H1 (cell line): ENCODE measurements at regions not wholly inside any gene's neighbourhood (a gene's known extent, or its start where the extent isn't known, plus 50 kb on each side); places are given as distances from the start of the nearest gene placed in this dataset.

Source experiments
- CTCF ChIA-PET: fragments of 300-600 bp; sonication (Branson Sonifier 250); formaldehyde crosslinking; loops from one replicate; lab custom pipeline; 2021; ENCODE audit not compliant: partially characterized antibody; lab: Charles Lee
- POLR2A ChIA-PET: fragments of 300-600 bp; sonication (Branson Sonifier 250); formaldehyde crosslinking; loops from one replicate; lab custom pipeline; 2021; ENCODE audit warnings: inconsistent platforms; ENCODE audit not compliant: partially characterized antibody; lab: Charles Lee
- DNase-seq, 2 experiments: peaks; one replicate each; pipeline versions ENCODE4 v3.0.0 to v3.0.0-alpha.2; 2010 to 2022; ENCODE audit warnings: low spot score in 2 of 2, low read depth in 1 of 2, mixed read lengths in 1 of 2
- FAIRE-seq: peaks from 2 replicates; lab custom pipeline; 2011; peaks lifted over from hg19 to GRCh38; lab: Jason Lieb, UNC
- H2AFZ ChIP-seq: 2 replicates; pipeline ENCODE4 v1.8.1; 2012; ENCODE audit warnings: low read length, inconsistent platforms
- H2AK5ac ChIP-seq: 2 replicates; pipeline ENCODE4 v1.6.1; 2013; ENCODE audit warnings: low read depth, low read length
- H2BK120ac ChIP-seq: replicated peaks from 2 replicates; pipeline ENCODE3; 2013; ENCODE audit warnings: low read depth, low read length, inconsistent platforms
- H2BK12ac ChIP-seq: 2 replicates; pipeline ENCODE4 v1.6.1; 2013; ENCODE audit warnings: low read depth, low read length
- H2BK15ac ChIP-seq: 2 replicates; pipeline ENCODE4 v1.6.1; 2013; ENCODE audit warnings: low read length
- H2BK20ac ChIP-seq: 2 replicates; pipeline ENCODE4 v1.6.1; 2013; ENCODE audit warnings: low read length
- H2BK5ac ChIP-seq: 2 replicates; pipeline ENCODE4 v1.6.1; 2013; ENCODE audit warnings: low read depth, low read length
- H3K14ac ChIP-seq: 2 replicates; pipeline ENCODE4 v1.6.1; 2013; ENCODE audit warnings: inconsistent platforms; ENCODE audit not compliant: insufficient read length
- H3K18ac ChIP-seq: 2 replicates; pipeline ENCODE4 v1.6.1; 2013; ENCODE audit warnings: low read length; ENCODE audit errors: extremely low read depth
- H3K23ac ChIP-seq: 2 replicates; pipeline ENCODE4 v1.6.1; 2013; ENCODE audit warnings: inconsistent platforms; ENCODE audit not compliant: insufficient read length
- H3K23me2 ChIP-seq: 2 replicates; pipeline ENCODE4 v1.6.1; 2013; ENCODE audit warnings: low read depth, low read length
- H3K27ac ChIP-seq: 2 replicates; pipeline ENCODE4 v1.6.1; 2011; ENCODE audit warnings: low read depth, low read length, inconsistent platforms
- H3K27me3 ChIP-seq, 4 experiments: replicated peaks in 1 of 4; 1 replicate in 1 of 4; 2 replicates in 3 of 4; pipeline versions ENCODE4 v1.6.1 to v1.8.1; 2011 to 2013; ENCODE audit warnings: low read length in 3 of 4, mild to moderate bottlenecking in 3 of 4, inconsistent platforms in 2 of 4, mixed read lengths in 2 of 4, moderate library complexity in 1 of 4; ENCODE audit not compliant: control insufficient read depth in 3 of 4, insufficient read depth in 3 of 4; ENCODE audit errors: extremely low read depth in 1 of 4
- H3K36me3 ChIP-seq, 4 experiments: 2 replicates each; pipeline versions ENCODE4 v1.6.1 to v1.8.1; 2011 to 2013; ENCODE audit warnings: mild to moderate bottlenecking in 4 of 4, low read length in 3 of 4, moderate library complexity in 2 of 4, control low read depth in 1 of 4, inconsistent platforms in 1 of 4; ENCODE audit not compliant: insufficient read depth in 4 of 4, control insufficient read depth in 2 of 4
- H3K4ac ChIP-seq: replicated peaks from 2 replicates; pipeline ENCODE3; 2013; ENCODE audit warnings: low read length, low read depth, mixed read lengths, inconsistent platforms; ENCODE audit not compliant: insufficient read length
- H3K4me1 ChIP-seq, 4 experiments: replicated peaks in 1 of 4; 1 replicate in 1 of 4; 2 replicates in 3 of 4; pipeline versions ENCODE4 v1.6.1 to v1.8.1; 2011 to 2013; ENCODE audit warnings: low read length in 3 of 4, inconsistent platforms in 2 of 4, mixed read lengths in 1 of 4; ENCODE audit not compliant: insufficient read depth in 4 of 4, control insufficient read depth in 3 of 4
- H3K4me2 ChIP-seq, 2 experiments: 2 replicates each; pipeline versions ENCODE4 v1.6.1 to v1.8.1; 2011 to 2013; ENCODE audit warnings: low read depth in 2 of 2, low read length in 2 of 2, control low read depth in 1 of 2, inconsistent platforms in 1 of 2, mild to moderate bottlenecking in 1 of 2; ENCODE audit not compliant: insufficient read depth in 1 of 2
- H3K4me3 ChIP-seq, 4 experiments: fragments of 200-600, 300-600 bp in 1 of 4; sonication (generic), shearing (Covaris generic), sonication (Bioruptor Twin) in 1 of 4; 2 replicates each; pipeline versions ENCODE4 v1.5.1 to v1.8.1; 2011 to 2016; ENCODE audit warnings: low read length in 4 of 4, low read depth in 3 of 4, control low read depth in 2 of 4, inconsistent platforms in 2 of 4, mild to moderate bottlenecking in 2 of 4, mixed read lengths in 1 of 4, moderate library complexity in 1 of 4; ENCODE audit not compliant: insufficient read depth in 2 of 4; ENCODE audit errors: extremely low read depth in 1 of 4
- H3K56ac ChIP-seq: replicated peaks from 2 replicates; pipeline ENCODE3; 2013; ENCODE audit warnings: low read depth, mild to moderate bottlenecking, mixed read lengths, low read length, inconsistent platforms; ENCODE audit not compliant: insufficient read length
- H3K79me1 ChIP-seq: 2 replicates; pipeline ENCODE4 v1.6.1; 2013; ENCODE audit warnings: low read depth, low read length, control low read depth
- H3K79me2 ChIP-seq, 2 experiments: 2 replicates each; pipeline versions ENCODE4 v1.6.1 to v1.8.1; 2012 to 2013; ENCODE audit warnings: low read length in 2 of 2, mild to moderate bottlenecking in 2 of 2, inconsistent platforms in 1 of 2; ENCODE audit not compliant: insufficient read depth in 2 of 2, control insufficient read depth in 1 of 2
- H3K9ac ChIP-seq, 4 experiments: replicated peaks in 1 of 4; 1 replicate in 1 of 4; 2 replicates in 3 of 4; pipeline versions ENCODE4 v1.6.1 to v1.8.1; 2011 to 2013; ENCODE audit warnings: low read depth in 3 of 4, low read length in 3 of 4, control low read depth in 2 of 4, mild to moderate bottlenecking in 2 of 4, moderate library complexity in 2 of 4, inconsistent platforms in 1 of 4; ENCODE audit errors: extremely low read depth in 1 of 4
- H3K9me3 ChIP-seq, 2 experiments: 2 replicates each; pipeline versions ENCODE4 v1.6.1 to v1.8.1; 2012 to 2013; ENCODE audit warnings: mild to moderate bottlenecking in 2 of 2, moderate library complexity in 2 of 2, control low read depth in 1 of 2, inconsistent platforms in 1 of 2, low read depth in 1 of 2, low read length in 1 of 2, mixed read lengths in 1 of 2; ENCODE audit not compliant: insufficient read depth in 2 of 2
- H4K20me1 ChIP-seq, 2 experiments: replicated peaks in 1 of 2; 2 replicates each; pipeline versions ENCODE3 to v1.8.1; 2011 to 2013; ENCODE audit warnings: inconsistent platforms in 2 of 2, low read length in 2 of 2, mild to moderate bottlenecking in 1 of 2; ENCODE audit not compliant: insufficient read depth in 2 of 2, control insufficient read depth in 1 of 2
- H4K5ac ChIP-seq: 2 replicates; pipeline ENCODE4 v1.6.1; 2013; ENCODE audit warnings: low read length, low read depth, mixed read lengths, inconsistent platforms; ENCODE audit not compliant: insufficient read length
- H4K8ac ChIP-seq: 2 replicates; pipeline ENCODE4 v1.8.0; 2013; ENCODE audit warnings: mild to moderate bottlenecking, moderate library complexity, low read length, inconsistent platforms; ENCODE audit not compliant: insufficient read depth; ENCODE audit errors: extremely low read depth
- H4K91ac ChIP-seq: replicated peaks from 2 replicates; pipeline ENCODE3; 2013; ENCODE audit warnings: low read length, mixed read lengths, inconsistent platforms; ENCODE audit not compliant: insufficient read length
- JUN ChIP-seq: IDR thresholded peaks from 2 replicates; pipeline ENCODE4 v1.6.1; 2011; ENCODE audit warnings: low read depth, mild to moderate bottlenecking, improper control_type of control experiment, low read length
- WGBS, 2 experiments: shearing (Covaris generic) in 1 of 2; methylation state at CpG; one replicate each; pipeline versions ENCODE4 v1.1.6 to v1.1.7; 2013 to 2015; ENCODE audit warnings: low lambda C conversion rate in 2 of 2, mixed read lengths in 2 of 2, inconsistent platforms in 1 of 2, low coverage in 1 of 2, missing lambda C conversion rate in 1 of 2; ENCODE audit not compliant: insufficient replicate concordance in 2 of 2, insufficient coverage in 1 of 2, insufficient read length in 1 of 2; ENCODE audit errors: extremely low coverage in 1 of 2, missing lambda C conversion rate in 1 of 2; 5-methylcytosine and 5-hydroxymethylcytosine counted together

DNA sequence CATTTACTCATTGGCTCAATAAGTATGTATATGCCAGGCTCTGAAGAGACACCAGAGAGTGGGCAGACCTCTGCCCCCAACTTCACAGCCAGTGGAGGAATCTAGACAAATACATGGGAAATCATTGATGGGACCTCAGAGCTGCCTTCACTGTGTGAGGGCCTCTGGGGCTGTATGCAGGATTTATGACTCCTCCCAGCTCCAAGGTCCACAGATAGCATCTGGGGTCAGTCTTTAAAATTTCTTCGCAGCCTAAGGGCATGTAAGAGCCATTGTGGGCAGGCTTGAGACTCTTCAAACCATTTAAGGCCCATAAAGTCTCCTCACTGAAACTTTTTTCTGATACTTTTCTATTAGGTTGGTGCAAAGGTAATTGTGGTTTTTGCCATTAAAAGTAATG, 125.5 kb downstream of the SPTSSA start:
- no peak overlapping the region for H4K5ac ChIP-seq
- H3K23me2 ChIP-seq, result no peaks in the 10 kb centered on the region
- no peaks in the 10 kb centered on the region for H3K79me2 ChIP-seq
- H3K14ac ChIP-seq, result no peak overlapping the region
- H3K18ac ChIP-seq, result no peak overlapping the region
- no peak overlapping the region for H2BK12ac ChIP-seq
- 93% methylated on average over 1 of the region's 1 CpG; no CpG with 5 or more reads in 1 of the 2 experiments for WGBS, 2 experiments
- no peak overlapping the region for H2AFZ ChIP-seq
- H3K56ac ChIP-seq, result no peak overlapping the region
- DNase-seq (no peak), FAIRE-seq (no peak)
- H2AK5ac ChIP-seq, result no peak overlapping the region
- no peak overlapping the region for H4K91ac ChIP-seq
- no peak overlapping the region for H3K9ac ChIP-seq
- H3K4ac ChIP-seq, result no peak overlapping the region
- H3K9me3 ChIP-seq, result no peaks in the 10 kb centered on the region
- no peak overlapping the region for H2BK5ac ChIP-seq
- H2BK20ac ChIP-seq, result no peak overlapping the region
- no peak overlapping the region for H2BK120ac ChIP-seq
- no peak overlapping the region for H4K8ac ChIP-seq
- H4K20me1 ChIP-seq, result no peaks in the 10 kb centered on the region
- no peaks in the 10 kb centered on the region for H3K36me3 ChIP-seq
- H3K27ac ChIP-seq, result no peak overlapping the region
- CTCF ChIA-PET, result interaction anchor here (0.6 to 3.8 kb wide), 4 partner anchors 12 to 162 kb away, joined by 3 to 19 read pairs (median 6); no protein-coding TSS in a partner anchor
- peaks cover 0 to 3% (median 0%) of the 10 kb centered on the region in 4 experiments; a peak in 2 of 7 replicates for H3K4me1 ChIP-seq
- no peak overlapping the region for H3K4me3 ChIP-seq
- no peaks in the 10 kb centered on the region for H3K27me3 ChIP-seq
- no peak overlapping the region for H3K23ac ChIP-seq
- H3K4me2 ChIP-seq, result no peak overlapping the region
- no peaks in the 10 kb centered on the region for H3K79me1 ChIP-seq
- POLR2A ChIA-PET, result no interaction called here
- H2BK15ac ChIP-seq, result no peak overlapping the region
- no peak for TF ChIP-seq JUN
